HFFc6 (cell line): ENCODE measurements at regions not wholly inside any gene's neighbourhood (a gene's known extent, or its start where the extent isn't known, plus 50 kb on each side); places are given as distances from the start of the nearest gene placed in this dataset.

Experiments used
- DNase-seq: peaks from one replicate; pipeline ENCODE4 v3.0.0-alpha.2; 2018
- H3K27ac Mint-ChIP-seq: 2 replicates; pipeline ENCODE4 v1.8.0; 2020; ENCODE audit warnings: mild to moderate bottlenecking, mixed read lengths
- H3K27me3 Mint-ChIP-seq: 2 replicates; pipeline ENCODE4 v1.8.0; 2021; ENCODE audit warnings: mild to moderate bottlenecking, moderate library complexity, mixed read lengths; ENCODE audit not compliant: insufficient read depth
- H3K36me3 Mint-ChIP-seq: 2 replicates; pipeline ENCODE4 v1.8.0; 2021; ENCODE audit warnings: low read depth, mixed read lengths
- H3K4me1 Mint-ChIP-seq: 2 replicates; pipeline ENCODE4 v1.8.0; 2020; ENCODE audit warnings: low read depth, mixed read lengths
- H3K4me3 Mint-ChIP-seq: 2 replicates; pipeline ENCODE4 v1.8.0; 2020; ENCODE audit warnings: mild to moderate bottlenecking, moderate library complexity, mixed read lengths
- H3K9me3 Mint-ChIP-seq: 2 replicates; pipeline ENCODE4 v1.8.0; 2020; ENCODE audit warnings: mild to moderate bottlenecking, mixed read lengths
- TF ChIP-seq, protein P1 (sequence below): fragments of 200-600 bp; sonication (generic); IDR thresholded peaks from 2 replicates; pipeline ENCODE4 v1.5.0; 2021; ENCODE audit warnings: antibody characterized with exemption, mild to moderate bottlenecking

DNA sequence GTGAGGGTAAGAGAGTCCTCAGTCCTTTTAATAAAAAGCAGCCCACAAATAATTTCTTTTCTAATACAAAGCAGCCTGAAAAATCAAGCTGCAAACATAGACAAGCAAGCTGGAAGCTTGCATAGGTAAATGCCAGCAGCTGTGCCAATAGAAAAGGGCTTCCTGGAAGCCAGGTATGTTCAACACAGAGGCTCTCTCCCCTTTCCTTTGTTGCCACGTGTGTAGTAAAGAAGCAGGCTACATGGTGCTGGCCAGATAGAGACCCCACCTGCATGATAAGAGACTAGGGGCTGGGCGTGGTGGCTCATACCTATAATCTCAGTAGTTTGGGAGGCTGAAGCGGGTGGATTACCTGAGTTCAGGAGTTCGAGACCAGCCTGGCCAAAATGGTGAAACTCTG is 50.1 kb upstream of the ERRFI1 start:
- no peak overlapping the region for H3K27ac Mint-ChIP-seq
- H3K36me3 Mint-ChIP-seq: no peaks in the 10 kb centered on the region
- no peaks in the 10 kb centered on the region for H3K9me3 Mint-ChIP-seq
- no peak for DNase-seq
- TF ChIP-seq, protein P1, sequence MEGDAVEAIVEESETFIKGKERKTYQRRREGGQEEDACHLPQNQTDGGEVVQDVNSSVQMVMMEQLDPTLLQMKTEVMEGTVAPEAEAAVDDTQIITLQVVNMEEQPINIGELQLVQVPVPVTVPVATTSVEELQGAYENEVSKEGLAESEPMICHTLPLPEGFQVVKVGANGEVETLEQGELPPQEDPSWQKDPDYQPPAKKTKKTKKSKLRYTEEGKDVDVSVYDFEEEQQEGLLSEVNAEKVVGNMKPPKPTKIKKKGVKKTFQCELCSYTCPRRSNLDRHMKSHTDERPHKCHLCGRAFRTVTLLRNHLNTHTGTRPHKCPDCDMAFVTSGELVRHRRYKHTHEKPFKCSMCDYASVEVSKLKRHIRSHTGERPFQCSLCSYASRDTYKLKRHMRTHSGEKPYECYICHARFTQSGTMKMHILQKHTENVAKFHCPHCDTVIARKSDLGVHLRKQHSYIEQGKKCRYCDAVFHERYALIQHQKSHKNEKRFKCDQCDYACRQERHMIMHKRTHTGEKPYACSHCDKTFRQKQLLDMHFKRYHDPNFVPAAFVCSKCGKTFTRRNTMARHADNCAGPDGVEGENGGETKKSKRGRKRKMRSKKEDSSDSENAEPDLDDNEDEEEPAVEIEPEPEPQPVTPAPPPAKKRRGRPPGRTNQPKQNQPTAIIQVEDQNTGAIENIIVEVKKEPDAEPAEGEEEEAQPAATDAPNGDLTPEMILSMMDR: no peak
- H3K4me3 Mint-ChIP-seq: no peak overlapping the region
- no peaks in the 10 kb centered on the region for H3K27me3 Mint-ChIP-seq
- H3K4me1 Mint-ChIP-seq: peaks cover 44% of the 10 kb centered on the region
